ENCODE measurements at regions not wholly inside any gene's neighbourhood (a gene's known extent, or its start where the extent isn't known, plus 50 kb on each side); places are given as distances from the start of the nearest gene placed in this dataset.

GRCh38 chr6:145318952-145319351 is 416.4 kb downstream of the EPM2A start:
- H3K27me3 ChIP-seq (ENCODE audit: insufficient read depth, low read length) = no peaks in the 10 kb centered on the region
- no peaks in the 10 kb centered on the region for H3K9me3 ChIP-seq (ENCODE audit: low read depth, low read length)
- no peak overlapping the region for H3K4me2 ChIP-seq (ENCODE audit: insufficient read depth, low read length)
- DNase-seq (ENCODE audit: insufficient read length, low spot score, missing footprints) = no peak
- no peak for TF ChIP-seq CTCF (IDR thresholded peaks at IDR 0.05; ENCODE audit: extremely low read depth, low read depth, low read length)
- no peak overlapping the region for H3K4me3 ChIP-seq (ENCODE audit: insufficient read depth, low read length)
- no peaks in the 10 kb centered on the region for H3K36me3 ChIP-seq (ENCODE audit: insufficient read depth, low read length)
- no peak overlapping the region for H2AFZ ChIP-seq (ENCODE audit: low read length)
- H3K79me2 ChIP-seq (ENCODE audit: insufficient read depth, low read length) = no peaks in the 10 kb centered on the region
- H3K4me1 ChIP-seq (ENCODE audit: insufficient read depth, low read length) = no peaks in the 10 kb centered on the region
- no peak overlapping the region for H3K27ac ChIP-seq (ENCODE audit: low read depth, low read length)
- no peaks in the 10 kb centered on the region for H4K20me1 ChIP-seq (ENCODE audit: insufficient read depth, low read length)

DNA sequence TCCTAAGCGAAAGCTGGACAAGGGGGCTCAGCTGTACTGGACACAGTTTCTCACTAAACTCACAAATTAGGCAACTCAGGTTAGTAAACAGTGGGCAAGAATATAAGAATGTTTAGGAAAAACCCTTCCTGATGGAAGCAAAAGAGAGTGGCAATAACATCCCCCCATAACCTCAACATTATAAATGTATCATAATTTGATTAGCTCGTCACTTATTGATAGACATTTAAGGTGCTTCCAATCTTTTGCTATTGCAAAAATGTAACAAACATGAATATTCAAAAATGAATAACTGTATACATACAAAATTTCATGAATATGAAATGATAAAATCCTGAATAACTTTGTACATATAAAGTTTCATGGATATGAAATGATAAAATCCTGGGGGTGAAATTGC is 415.7 kb downstream of the EPM2A start:
- Histone ChIP-seq H3K4me2 (ENCODE audit: insufficient read depth, low read length) (no peak overlapping the region), H2AFZ (ENCODE audit: low read length) (no peak overlapping the region), H3K27ac (ENCODE audit: low read depth, low read length) (no peak overlapping the region), H3K4me3 (ENCODE audit: insufficient read depth, low read length) (no peak overlapping the region), H4K20me1 (ENCODE audit: insufficient read depth, low read length) (no peaks in the 10 kb centered on the region), H3K36me3 (ENCODE audit: insufficient read depth, low read length) (no peaks in the 10 kb centered on the region), H3K4me1 (ENCODE audit: insufficient read depth, low read length) (no peaks in the 10 kb centered on the region), H3K79me2 (ENCODE audit: insufficient read depth, low read length) (no peaks in the 10 kb centered on the region), H3K27me3 (ENCODE audit: insufficient read depth, low read length) (no peaks in the 10 kb centered on the region), H3K9me3 (ENCODE audit: low read depth, low read length) (no peaks in the 10 kb centered on the region)
- no peak for DNase-seq (ENCODE audit: insufficient read length, low spot score, missing footprints)
- no peak for TF ChIP-seq CTCF (IDR thresholded peaks at IDR 0.05; ENCODE audit: extremely low read depth, low read depth, low read length)

DNA sequence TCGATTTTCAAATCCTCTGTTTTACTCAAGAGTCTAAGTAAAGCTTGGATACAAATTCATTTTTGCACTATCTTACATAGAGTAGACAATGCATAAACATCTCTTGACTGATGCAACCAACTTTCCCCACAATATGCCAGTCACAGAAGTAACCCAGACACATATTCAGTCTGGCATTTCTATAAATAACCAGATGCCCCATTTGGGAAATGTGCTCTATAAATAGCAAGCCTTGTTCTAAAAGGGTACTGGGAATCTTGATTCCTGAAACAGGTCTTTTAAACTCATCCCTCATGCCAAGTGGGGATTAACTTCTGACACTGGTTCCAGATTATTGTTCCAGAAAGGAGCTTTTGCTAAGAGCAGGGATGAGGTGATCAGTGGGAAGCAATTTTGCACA is 411.7 kb downstream of the EPM2A start:
- Histone ChIP-seq H3K9me3 (ENCODE audit: low read depth, low read length) (no peaks in the 10 kb centered on the region), H3K36me3 (ENCODE audit: insufficient read depth, low read length) (no peaks in the 10 kb centered on the region), H2AFZ (ENCODE audit: low read length) (no peak overlapping the region), H3K27me3 (ENCODE audit: insufficient read depth, low read length) (no peaks in the 10 kb centered on the region), H3K4me1 (ENCODE audit: insufficient read depth, low read length) (no peaks in the 10 kb centered on the region), H3K4me2 (ENCODE audit: insufficient read depth, low read length) (no peak overlapping the region), H3K4me3 (ENCODE audit: insufficient read depth, low read length) (no peak overlapping the region), H3K79me2 (ENCODE audit: insufficient read depth, low read length) (no peaks in the 10 kb centered on the region), H3K27ac (ENCODE audit: low read depth, low read length) (no peak overlapping the region), H4K20me1 (ENCODE audit: insufficient read depth, low read length) (no peaks in the 10 kb centered on the region)
- no peak for DNase-seq (ENCODE audit: insufficient read length, low spot score, missing footprints)
- no peak for TF ChIP-seq CTCF (IDR thresholded peaks at IDR 0.05; ENCODE audit: extremely low read depth, low read depth, low read length)

DNA sequence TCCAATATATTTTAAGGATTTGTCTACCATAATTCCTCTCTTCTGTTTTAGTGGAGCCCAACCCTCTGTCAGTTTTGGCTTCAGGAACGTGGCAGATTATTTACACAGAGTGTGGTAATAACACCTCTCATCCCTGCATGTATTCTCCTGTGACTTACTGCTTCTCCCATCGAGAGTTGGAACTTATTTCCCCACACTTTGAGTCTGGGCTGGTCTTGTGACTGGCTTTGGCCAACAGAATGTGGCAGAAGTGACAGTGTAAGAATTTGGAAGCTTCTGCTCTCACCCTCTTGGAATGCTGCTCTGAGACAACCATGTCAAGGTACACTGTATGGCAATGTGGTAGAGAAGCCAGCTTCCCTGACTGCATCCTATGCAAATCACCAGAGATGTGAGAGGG is 407.7 kb downstream of the EPM2A start:
- H3K4me2 ChIP-seq (ENCODE audit: insufficient read depth, low read length) = no peak overlapping the region
- DNase-seq (ENCODE audit: insufficient read length, low spot score, missing footprints) = no peak
- no peaks in the 10 kb centered on the region for H3K27me3 ChIP-seq (ENCODE audit: insufficient read depth, low read length)
- H3K9me3 ChIP-seq (ENCODE audit: low read depth, low read length) = no peaks in the 10 kb centered on the region
- no peak overlapping the region for H3K27ac ChIP-seq (ENCODE audit: low read depth, low read length)
- H2AFZ ChIP-seq (ENCODE audit: low read length) = no peak overlapping the region
- H4K20me1 ChIP-seq (ENCODE audit: insufficient read depth, low read length) = no peaks in the 10 kb centered on the region
- TF ChIP-seq CTCF (IDR thresholded peaks at IDR 0.05; ENCODE audit: extremely low read depth, low read depth, low read length) = no peak
- no peaks in the 10 kb centered on the region for H3K36me3 ChIP-seq (ENCODE audit: insufficient read depth, low read length)
- H3K79me2 ChIP-seq (ENCODE audit: insufficient read depth, low read length) = no peaks in the 10 kb centered on the region
- H3K4me1 ChIP-seq (ENCODE audit: insufficient read depth, low read length) = no peaks in the 10 kb centered on the region
- H3K4me3 ChIP-seq (ENCODE audit: insufficient read depth, low read length) = no peak overlapping the region

All from osteoblast (primary cell).